Peyer's patch (tissue), 4 donors: ENCODE measurements at regions not wholly inside any gene's neighbourhood (a gene's known extent, or its start where the extent isn't known, plus 50 kb on each side); places are given as distances from the start of the nearest gene placed in this dataset.

Experiments used
- DNase-seq, 3 donors: peaks; one replicate each; pipeline ENCODE4 v3.0.0-alpha.2; 2017 to 2019
- H3K27ac ChIP-seq, 4 donors: fragments of 200-600 bp; sonication (generic); one replicate each; pipeline ENCODE4 v1.5.1; 2016 to 2019
- H3K27me3 ChIP-seq, 2 donors: fragments of 200-600 bp; sonication (generic); one replicate each; pipeline ENCODE4 v1.5.1; 2019
- H3K36me3 ChIP-seq, 3 donors: fragments of 200-600 bp; sonication (generic); one replicate each; pipeline ENCODE4 v1.5.1; 2016 to 2019
- H3K4me1 ChIP-seq, 4 donors: fragments of 200-600 bp; sonication (generic); one replicate each; pipeline ENCODE4 v1.5.1; 2016 to 2019
- H3K4me3 ChIP-seq, 4 donors: fragments of 200-600 bp; sonication (generic); 1 replicate in 3 of 4; 2 replicates in 1 of 4; pipeline ENCODE4 v1.5.1; 2016 to 2019; ENCODE audit warnings: mild to moderate bottlenecking in 1 of 4
- H3K9me3 ChIP-seq, 4 donors: fragments of 200-600 bp; sonication (generic); one replicate each; pipeline ENCODE4 v1.5.1; 2016 to 2019; ENCODE audit warnings: mild to moderate bottlenecking in 1 of 4
- POLR2A ChIP-seq, 2 donors: fragments of 450-650 bp; IDR thresholded peaks; one replicate each; pipeline ENCODE4 v1.5.1; 2017; ENCODE audit warnings: antibody characterized with exemption in 2 of 2, mild to moderate bottlenecking in 2 of 2, moderate library complexity in 2 of 2
- TF ChIP-seq, protein P1 (sequence below), 6 experiments: fragments of 450-650 bp in 4 of 6; fragments of 200-600 bp in 2 of 6; sonication (generic) in 1 of 6; IDR thresholded peaks; one replicate each; pipeline ENCODE4 v1.5.1; 2017 to 2019; ENCODE audit warnings: antibody characterized with exemption in 6 of 6, mild to moderate bottlenecking in 3 of 6, moderate library complexity in 1 of 6

DNA sequence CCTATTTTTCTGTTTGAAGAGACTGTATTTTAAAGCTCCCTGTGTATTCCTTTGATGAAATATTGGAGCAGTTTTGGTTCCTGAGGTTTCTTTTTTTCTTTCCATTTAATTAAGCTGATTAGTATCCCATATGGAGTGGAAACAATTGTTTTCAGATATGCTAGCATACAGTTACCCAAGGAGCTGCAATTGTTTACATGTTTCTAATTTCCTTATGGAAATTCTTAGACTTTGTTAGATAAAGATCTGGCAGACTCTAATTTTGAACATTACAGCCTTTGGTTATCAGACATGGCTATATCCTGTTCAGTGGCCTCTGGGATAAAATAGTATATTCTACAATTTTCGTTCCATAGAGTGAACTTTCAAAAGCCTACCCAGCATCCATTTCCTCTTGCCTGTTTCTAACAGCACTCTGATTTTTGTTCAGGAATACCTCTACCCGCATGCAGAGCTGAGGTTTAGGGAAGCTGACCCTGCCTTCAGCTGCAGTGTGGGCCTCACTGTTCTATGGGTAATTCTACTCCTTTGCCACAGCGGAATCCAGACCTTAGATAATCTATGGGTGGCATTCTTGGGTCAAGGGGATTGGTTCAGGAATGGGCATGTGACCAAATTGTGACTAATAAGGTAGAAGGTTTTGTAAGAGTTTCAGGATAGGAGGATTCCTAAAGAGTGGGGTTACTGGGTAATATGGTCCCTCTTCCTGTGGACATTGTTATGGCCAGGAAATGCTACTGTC is 161.1 kb upstream of the ANKRD28 start:
- Histone ChIP-seq H3K4me3 (no peak overlapping the region), H3K27ac (no peak overlapping the region), H3K27me3 (no peaks in the 10 kb centered on the region), H3K9me3 (no peaks in the 10 kb centered on the region), H3K36me3 (no peaks in the 10 kb centered on the region), H3K4me1 (no peaks in the 10 kb centered on the region)
- no peak for TF ChIP-seq POLR2A (IDR thresholded peaks at IDR 0.05)
- TF ChIP-seq, protein P1, sequence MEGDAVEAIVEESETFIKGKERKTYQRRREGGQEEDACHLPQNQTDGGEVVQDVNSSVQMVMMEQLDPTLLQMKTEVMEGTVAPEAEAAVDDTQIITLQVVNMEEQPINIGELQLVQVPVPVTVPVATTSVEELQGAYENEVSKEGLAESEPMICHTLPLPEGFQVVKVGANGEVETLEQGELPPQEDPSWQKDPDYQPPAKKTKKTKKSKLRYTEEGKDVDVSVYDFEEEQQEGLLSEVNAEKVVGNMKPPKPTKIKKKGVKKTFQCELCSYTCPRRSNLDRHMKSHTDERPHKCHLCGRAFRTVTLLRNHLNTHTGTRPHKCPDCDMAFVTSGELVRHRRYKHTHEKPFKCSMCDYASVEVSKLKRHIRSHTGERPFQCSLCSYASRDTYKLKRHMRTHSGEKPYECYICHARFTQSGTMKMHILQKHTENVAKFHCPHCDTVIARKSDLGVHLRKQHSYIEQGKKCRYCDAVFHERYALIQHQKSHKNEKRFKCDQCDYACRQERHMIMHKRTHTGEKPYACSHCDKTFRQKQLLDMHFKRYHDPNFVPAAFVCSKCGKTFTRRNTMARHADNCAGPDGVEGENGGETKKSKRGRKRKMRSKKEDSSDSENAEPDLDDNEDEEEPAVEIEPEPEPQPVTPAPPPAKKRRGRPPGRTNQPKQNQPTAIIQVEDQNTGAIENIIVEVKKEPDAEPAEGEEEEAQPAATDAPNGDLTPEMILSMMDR (IDR thresholded peaks at IDR 0.05), result no peak
- no peak for DNase-seq

DNA sequence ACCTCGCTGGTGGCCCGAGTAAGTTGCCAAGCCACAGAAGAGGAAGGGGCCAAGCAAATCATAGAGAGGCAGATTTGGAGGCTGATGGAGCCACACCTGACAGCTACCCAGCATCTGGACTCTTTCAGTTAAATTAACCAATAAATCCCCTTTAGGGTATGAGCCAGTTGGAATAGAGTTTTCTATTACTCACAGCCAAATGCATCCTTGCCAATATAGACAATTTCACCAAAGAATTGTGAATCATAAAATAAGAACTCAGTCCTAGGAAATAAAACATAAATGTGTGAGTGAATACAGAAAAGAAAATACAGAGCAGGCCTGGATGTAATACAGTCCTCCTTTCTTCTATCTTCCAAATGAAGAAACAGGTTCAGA is 161.6 kb upstream of the ANKRD28 start:
- no peaks in the 10 kb centered on the region for H3K4me1 ChIP-seq
- no peak for DNase-seq
- H3K9me3 ChIP-seq, result no peaks in the 10 kb centered on the region
- no peaks in the 10 kb centered on the region for H3K36me3 ChIP-seq
- TF ChIP-seq POLR2A (IDR thresholded peaks at IDR 0.05), result no peak
- TF ChIP-seq, protein P1 (IDR thresholded peaks at IDR 0.05), result no peak
- H3K27me3 ChIP-seq, result no peaks in the 10 kb centered on the region
- H3K27ac ChIP-seq, result no peak overlapping the region
- H3K4me3 ChIP-seq, result no peak overlapping the region

DNA sequence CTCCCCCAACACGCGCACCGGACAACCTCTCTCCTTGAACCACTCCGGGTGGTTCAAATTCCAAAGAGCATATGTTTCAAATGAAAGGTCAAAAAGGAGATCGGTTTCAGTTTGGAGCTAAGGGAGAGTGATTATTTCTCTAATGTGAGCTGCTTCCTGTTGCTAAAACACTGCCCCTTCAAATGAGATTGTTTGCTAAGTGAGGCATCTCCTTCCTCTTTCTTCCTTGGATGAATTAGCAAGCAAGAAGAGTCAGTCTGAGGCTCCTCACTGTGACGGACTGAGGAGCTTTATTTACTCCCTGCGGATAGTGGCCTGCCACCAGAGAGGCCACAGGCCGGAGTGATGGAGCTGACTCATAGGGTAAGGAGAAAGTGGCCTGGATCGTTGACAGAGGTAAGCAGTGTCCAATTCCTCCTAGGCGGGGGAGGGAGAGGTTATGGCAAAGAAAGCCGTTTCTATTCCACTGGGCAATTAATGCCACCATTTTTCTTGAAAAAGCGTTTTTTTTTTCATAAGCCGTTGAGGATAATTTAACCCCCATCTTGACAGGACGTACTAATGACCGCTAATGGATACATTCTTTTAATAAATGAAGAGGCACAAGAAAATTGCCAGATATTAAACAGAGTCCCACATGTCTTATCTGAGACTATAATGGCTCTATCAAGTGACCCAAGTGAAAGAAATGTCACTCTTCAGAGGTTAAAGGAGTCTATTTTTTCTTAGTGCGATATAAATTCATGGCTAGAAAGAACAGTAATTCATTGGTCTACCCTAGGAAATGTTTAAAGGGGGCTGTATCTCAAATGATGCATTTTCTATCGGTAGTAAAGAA is 167.0 kb upstream of the ANKRD28 start:
- no peaks in the 10 kb centered on the region for H3K36me3 ChIP-seq
- TF ChIP-seq POLR2A (IDR thresholded peaks at IDR 0.05), result no peak
- TF ChIP-seq, protein P1 (IDR thresholded peaks at IDR 0.05), result no peak
- no peak overlapping the region for H3K4me3 ChIP-seq
- no peak for DNase-seq
- no peaks in the 10 kb centered on the region for H3K4me1 ChIP-seq
- H3K27ac ChIP-seq, result no peak overlapping the region
- no peaks in the 10 kb centered on the region for H3K9me3 ChIP-seq
- H3K27me3 ChIP-seq, result no peaks in the 10 kb centered on the region

DNA sequence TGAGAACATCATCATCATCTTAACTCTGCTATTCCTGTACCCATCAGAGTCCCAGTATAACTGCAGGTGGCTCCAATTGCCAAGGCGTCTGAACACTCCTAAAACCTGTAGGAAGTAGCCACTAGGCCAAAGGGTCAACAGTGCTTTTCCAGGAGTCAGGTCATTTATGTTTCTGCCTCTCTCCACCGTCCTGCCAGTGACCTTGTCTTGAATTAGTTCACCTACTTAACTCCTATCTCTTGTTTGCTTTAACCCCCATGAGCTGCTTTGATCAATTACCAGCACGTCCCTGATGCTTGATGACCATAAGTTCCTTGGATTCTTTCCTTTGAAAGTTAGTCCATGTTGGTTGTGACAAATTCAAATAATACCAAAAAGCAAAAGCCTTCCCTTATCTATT is 169.8 kb upstream of the ANKRD28 start:
- TF ChIP-seq, protein P1 (IDR thresholded peaks at IDR 0.05), result no peak
- no peak for TF ChIP-seq POLR2A (IDR thresholded peaks at IDR 0.05)
- no peaks in the 10 kb centered on the region for H3K4me1 ChIP-seq
- H3K4me3 ChIP-seq, result no peak overlapping the region
- no peaks in the 10 kb centered on the region for H3K9me3 ChIP-seq
- no peaks in the 10 kb centered on the region for H3K36me3 ChIP-seq
- DNase-seq, result no peak
- H3K27me3 ChIP-seq, result no peaks in the 10 kb centered on the region
- H3K27ac ChIP-seq, result no peak overlapping the region

DNA sequence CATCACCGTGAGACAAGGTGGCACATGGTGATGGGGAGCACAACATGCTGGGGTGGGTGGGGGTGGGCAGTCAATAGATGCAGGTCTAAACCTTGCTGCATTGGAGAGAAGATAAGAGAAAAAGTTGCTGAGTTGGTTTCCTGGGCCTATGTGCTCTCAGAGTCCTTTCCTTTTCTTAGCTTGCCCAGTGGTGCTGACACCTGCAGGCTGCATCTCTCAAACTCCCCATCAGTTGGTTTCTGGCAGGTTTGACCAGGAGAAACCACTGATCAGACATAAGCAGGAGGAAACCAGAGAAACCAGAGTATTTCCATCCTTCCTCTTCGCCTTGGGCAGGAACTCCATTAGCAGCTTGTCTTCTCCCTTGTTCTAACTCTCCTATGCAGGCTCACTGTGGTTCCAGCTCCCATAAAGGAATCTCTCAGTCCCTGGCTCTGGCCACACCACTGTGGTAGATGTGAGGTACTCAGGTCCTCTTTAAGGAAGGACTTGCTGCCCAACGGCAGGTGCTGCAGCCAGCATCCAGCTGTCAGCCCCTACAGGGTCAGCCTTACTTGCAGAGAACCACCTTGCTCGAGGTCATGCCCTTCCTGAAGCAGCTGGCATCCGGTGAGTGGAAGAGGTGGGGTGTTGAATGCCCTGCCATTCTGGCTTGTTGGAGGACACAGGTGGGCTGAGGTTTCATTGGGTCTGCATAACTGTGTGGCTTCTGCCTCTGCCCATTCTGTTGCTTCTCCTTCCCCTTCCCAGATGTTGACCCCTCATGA is 172.3 kb upstream of the ANKRD28 start:
- Histone ChIP-seq H3K4me1 (no peaks in the 10 kb centered on the region), H3K36me3 (no peaks in the 10 kb centered on the region), H3K27me3 (no peaks in the 10 kb centered on the region), H3K4me3 (no peak overlapping the region), H3K27ac (no peak overlapping the region), H3K9me3 (no peaks in the 10 kb centered on the region)
- TF ChIP-seq, protein P1 (IDR thresholded peaks at IDR 0.05), result no peak
- TF ChIP-seq POLR2A (IDR thresholded peaks at IDR 0.05), result no peak
- no peak for DNase-seq
